NB4 (cell line): ENCODE measurements at regions not wholly inside any gene's neighbourhood (a gene's known extent, or its start where the extent isn't known, plus 50 kb on each side); places are given as distances from the start of the nearest gene placed in this dataset.

Source experiments
- POLR2A ChIP-seq: IDR thresholded peaks from 2 replicates; pipeline ENCODE4 v1.6.1; 2011; ENCODE audit warnings: mild to moderate bottlenecking; ENCODE audit not compliant: insufficient read length; ENCODE audit errors: extremely low read depth
- TF ChIP-seq, protein P1 (sequence below): IDR thresholded peaks from 2 replicates; pipeline ENCODE4 v1.6.1; 2011; ENCODE audit warnings: low read depth, low read length
- TF ChIP-seq, protein P2 (sequence below): IDR thresholded peaks from one replicate; pipeline ENCODE4 v1.5.1; 2012; ENCODE audit warnings: low read depth, low read length

DNA sequence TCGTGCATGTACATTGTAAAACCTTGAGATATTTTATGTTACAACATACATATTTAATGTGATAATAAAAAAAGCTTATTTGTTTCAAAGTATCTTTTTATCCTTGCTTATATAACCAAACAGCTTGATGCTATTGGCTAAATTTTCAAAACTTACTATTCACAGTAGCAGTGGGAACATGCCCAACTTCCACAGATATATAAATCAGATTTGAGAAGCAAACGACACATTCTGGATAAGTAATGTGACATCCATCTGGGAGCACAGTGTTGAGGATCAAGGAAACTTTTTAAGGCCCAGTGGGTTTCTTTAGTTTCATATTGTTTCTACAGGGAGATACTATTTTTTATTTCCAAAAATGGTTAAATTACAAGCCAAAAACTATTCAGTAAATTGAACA is 350.7 kb downstream of the SEC23A start:
- no peak for TF ChIP-seq POLR2A
- TF ChIP-seq, protein P1, sequence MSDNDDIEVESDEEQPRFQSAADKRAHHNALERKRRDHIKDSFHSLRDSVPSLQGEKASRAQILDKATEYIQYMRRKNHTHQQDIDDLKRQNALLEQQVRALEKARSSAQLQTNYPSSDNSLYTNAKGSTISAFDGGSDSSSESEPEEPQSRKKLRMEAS = no peak
- TF ChIP-seq, protein P2, sequence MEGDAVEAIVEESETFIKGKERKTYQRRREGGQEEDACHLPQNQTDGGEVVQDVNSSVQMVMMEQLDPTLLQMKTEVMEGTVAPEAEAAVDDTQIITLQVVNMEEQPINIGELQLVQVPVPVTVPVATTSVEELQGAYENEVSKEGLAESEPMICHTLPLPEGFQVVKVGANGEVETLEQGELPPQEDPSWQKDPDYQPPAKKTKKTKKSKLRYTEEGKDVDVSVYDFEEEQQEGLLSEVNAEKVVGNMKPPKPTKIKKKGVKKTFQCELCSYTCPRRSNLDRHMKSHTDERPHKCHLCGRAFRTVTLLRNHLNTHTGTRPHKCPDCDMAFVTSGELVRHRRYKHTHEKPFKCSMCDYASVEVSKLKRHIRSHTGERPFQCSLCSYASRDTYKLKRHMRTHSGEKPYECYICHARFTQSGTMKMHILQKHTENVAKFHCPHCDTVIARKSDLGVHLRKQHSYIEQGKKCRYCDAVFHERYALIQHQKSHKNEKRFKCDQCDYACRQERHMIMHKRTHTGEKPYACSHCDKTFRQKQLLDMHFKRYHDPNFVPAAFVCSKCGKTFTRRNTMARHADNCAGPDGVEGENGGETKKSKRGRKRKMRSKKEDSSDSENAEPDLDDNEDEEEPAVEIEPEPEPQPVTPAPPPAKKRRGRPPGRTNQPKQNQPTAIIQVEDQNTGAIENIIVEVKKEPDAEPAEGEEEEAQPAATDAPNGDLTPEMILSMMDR = no peak
